G401 (cell line): ENCODE measurements at regions not wholly inside any gene's neighbourhood (a gene's known extent, or its start where the extent isn't known, plus 50 kb on each side); places are given as distances from the start of the nearest gene placed in this dataset.
A peak's percentile ranks its signal among the peaks of the same experiment; 100 is the strongest.

ENCODE experiments used
- DNase-seq: peaks from one replicate; pipeline ENCODE4 v3.0.0-alpha.2; 2015; ENCODE audit warnings: low spot score
- in situ Hi-C: cut with HindIII; loops from 2 replicates; pipeline ENCODE4 v1.10.0; 2016; ENCODE audit warnings: low sequenced_read_pairs, mixed read lengths

GRCh38 chr3:157667493-157667892 is 164.3 kb upstream of the VEPH1 start:
- DNase-seq = no peak
- in situ Hi-C loops = no loop called here

GRCh38 chr3:157662171-157662570 is 159.0 kb upstream of the VEPH1 start:
- in situ Hi-C loops = no loop called here
- no peak for DNase-seq

- in situ Hi-C loops = no loop called here
- no peak for DNase-seq
Observed at GRCh38 chr3:157660847-157661246, 157.6 kb upstream of the VEPH1 start.

- no peak for DNase-seq
- in situ Hi-C loops = no loop called here
Observed at GRCh38 chr3:157652366-157652765, 149.2 kb upstream of the VEPH1 start.

GRCh38 chr3:157650699-157651098 is 147.5 kb upstream of the VEPH1 start:
- DNase-seq = no peak
- in situ Hi-C loops = no loop called here

- in situ Hi-C loops = no loop called here
- no peak for DNase-seq
Observed at GRCh38 chr3:157650172-157650571, 147.0 kb upstream of the VEPH1 start.

GRCh38 chr3:157649511-157649910 is 146.3 kb upstream of the VEPH1 start:
- in situ Hi-C loops = no loop called here
- no peak for DNase-seq

GRCh38 chr3:157647820-157648219 is 144.6 kb upstream of the VEPH1 start:
- DNase-seq = no peak
- in situ Hi-C loops = no loop called here

GRCh38 chr3:157639756-157640426 is 136.7 kb upstream of the VEPH1 start:
- no peak for DNase-seq
- in situ Hi-C loops = no loop called here

- DNase-seq = no peak
- in situ Hi-C loops = no loop called here
Observed at GRCh38 chr3:157637866-157638265, 134.7 kb upstream of the VEPH1 start.

- in situ Hi-C loops = no loop called here
- DNase-seq = no peak
Observed at GRCh38 chr3:157633241-157633640, 130.0 kb upstream of the VEPH1 start.

GRCh38 chr3:157632075-157632474 is 128.9 kb upstream of the VEPH1 start:
- no peak for DNase-seq
- in situ Hi-C loops = no loop called here

GRCh38 chr3:157631478-157631877 is 128.3 kb upstream of the VEPH1 start:
- DNase-seq = no peak
- in situ Hi-C loops = no loop called here

- in situ Hi-C loops = no loop called here
- DNase-seq = no peak
Observed at GRCh38 chr3:157626817-157627216, 123.6 kb upstream of the VEPH1 start.

GRCh38 chr3:157624801-157625200 is 121.6 kb upstream of the VEPH1 start:
- DNase-seq = no peak
- in situ Hi-C loops = no loop called here

GRCh38 chr3:157618886-157619285 is 115.7 kb upstream of the VEPH1 start:
- in situ Hi-C loops = loop anchor here (5.0 kb wide), 1 partner anchor 87 kb away; no protein-coding TSS in a partner anchor
- no peak for DNase-seq

GRCh38 chr3:157618075-157618760 is 115.0 kb upstream of the VEPH1 start:
- in situ Hi-C loops = loop anchor here (5.0 kb wide), 1 partner anchor 86 kb away; no protein-coding TSS in a partner anchor
- DNase-seq = peak; percentile 73

GRCh38 chr3:157614896-157615295 is 111.7 kb upstream of the VEPH1 start:
- no peak for DNase-seq
- in situ Hi-C loops = loop anchor here (5.0 kb wide), 1 partner anchor 83 kb away; no protein-coding TSS in a partner anchor

- no peak for DNase-seq
- in situ Hi-C loops = no loop called here
Observed at GRCh38 chr3:157611536-157612076, 108.4 kb upstream of the VEPH1 start.

- DNase-seq = no peak
- in situ Hi-C loops = no loop called here
Observed at GRCh38 chr3:157610876-157611535, 107.8 kb upstream of the VEPH1 start.
